ENCODE measurements at regions not wholly inside any gene's neighbourhood (a gene's known extent, or its start where the extent isn't known, plus 50 kb on each side); places are given as distances from the start of the nearest gene placed in this dataset.

DNA sequence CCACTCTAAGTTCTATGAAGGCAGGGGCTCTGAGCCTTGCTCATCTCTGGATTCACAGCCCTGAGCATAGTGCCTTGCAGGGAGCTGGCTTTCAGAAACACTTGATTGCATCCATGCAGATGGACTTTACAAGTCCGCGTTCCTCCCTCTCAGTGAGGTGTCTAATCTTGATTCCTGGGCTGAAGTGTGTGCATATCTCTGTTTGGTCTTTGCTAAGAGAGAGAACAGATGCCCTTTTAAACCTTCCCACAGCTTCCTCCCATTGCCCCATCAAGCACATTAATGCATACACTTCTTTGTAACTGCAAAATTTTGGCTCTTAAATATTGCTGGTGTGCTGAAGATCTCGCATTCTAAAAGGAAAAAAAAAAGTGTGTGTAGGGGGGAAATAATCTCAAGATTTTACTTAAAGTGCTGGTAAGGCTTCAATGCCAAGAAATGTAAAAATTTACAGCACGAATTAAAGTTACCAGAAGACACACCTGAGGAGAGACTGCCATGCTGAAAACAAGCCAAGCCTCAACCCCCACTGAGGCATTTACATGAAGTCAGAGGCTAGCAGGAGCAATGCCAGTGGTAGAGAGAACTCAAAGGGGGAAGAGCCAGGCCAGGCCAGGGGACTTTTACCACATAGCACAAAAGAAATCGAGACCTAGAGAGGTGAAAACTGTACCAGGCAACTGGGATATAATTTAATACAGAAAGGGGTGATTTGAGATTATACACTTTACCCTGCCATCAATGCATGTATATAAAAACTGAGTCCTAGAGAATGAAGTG is 492.1 kb downstream of the SOX6 start:
- ChIA-PET CTCF (interaction anchor here (0.9 kb wide), 1 partner anchor 22 kb away, joined by 3 read pairs; no protein-coding TSS in a partner anchor), POLR2A (no interaction called here)
- no peak for DNase-seq (ENCODE audit: extremely low spot score)
- no peak for TF ChIP-seq CTCF (IDR thresholded peaks at IDR 0.05; ENCODE audit: control extremely low read depth, extremely low read depth, low read depth, missing control alignments)

DNA sequence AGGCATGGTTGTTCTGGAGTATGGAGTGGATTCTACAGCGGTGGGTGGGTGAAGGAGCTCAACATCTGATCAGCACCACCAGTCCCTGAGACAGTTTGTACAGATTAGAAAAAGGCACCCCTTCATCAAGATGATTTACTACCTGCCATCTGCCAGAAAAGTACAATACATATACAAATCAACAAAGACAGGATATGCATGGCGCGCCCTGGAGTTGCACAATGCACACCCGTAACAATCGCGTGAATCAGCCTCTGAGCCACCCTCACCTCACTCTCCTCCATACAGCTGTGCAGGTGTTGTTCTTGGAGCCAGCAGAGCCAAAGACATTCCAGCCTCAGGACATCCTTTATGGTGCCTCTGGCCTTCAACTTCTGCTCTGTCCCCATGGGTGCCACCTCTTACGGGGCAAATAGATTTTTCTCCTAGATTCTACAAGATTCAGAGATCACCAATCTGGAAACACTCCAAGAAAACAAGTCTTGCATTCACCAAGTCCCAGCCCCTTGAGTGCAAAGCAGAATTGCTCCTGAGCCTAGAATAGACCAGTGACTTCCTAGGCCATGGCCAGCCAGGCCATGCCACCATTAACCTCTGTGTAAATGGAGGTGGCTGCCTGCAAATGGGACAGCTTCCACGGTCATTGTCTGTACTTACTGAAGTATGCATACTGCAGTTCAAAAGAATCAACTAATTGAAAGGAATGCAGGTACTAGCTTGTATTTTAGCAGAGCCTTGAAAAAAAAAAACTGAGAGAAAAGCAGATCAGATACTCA is 490.9 kb downstream of the SOX6 start:
- TF ChIP-seq CTCF (IDR thresholded peaks at IDR 0.05; ENCODE audit: control extremely low read depth, extremely low read depth, low read depth, missing control alignments) = no peak
- DNase-seq (ENCODE audit: extremely low spot score) = no peak
- POLR2A ChIA-PET = no interaction called here
- CTCF ChIA-PET = interaction anchor here (0.9 to 1.1 kb wide), 2 partner anchors 16 to 24 kb away, joined by 3 read pairs; no protein-coding TSS in a partner anchor

DNA sequence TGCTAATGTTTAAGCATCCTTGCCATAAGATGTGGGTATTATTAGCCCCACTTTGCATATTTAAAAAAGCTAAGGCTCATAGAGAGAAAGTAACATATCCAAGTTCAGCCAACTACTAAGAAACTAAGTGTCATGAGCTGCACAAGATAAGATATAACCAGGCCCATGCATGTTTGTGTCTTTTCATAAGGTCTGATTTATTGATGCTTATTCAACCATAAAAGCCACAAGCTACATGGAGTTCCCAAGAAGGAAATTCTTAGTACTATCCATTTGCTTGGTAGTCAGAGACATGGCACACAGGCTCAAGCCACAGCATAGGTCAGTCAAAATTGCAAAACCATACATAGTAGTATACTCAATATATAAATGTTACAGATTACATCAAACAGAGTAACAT is 488.5 kb downstream of the SOX6 start:
- CTCF ChIA-PET = no interaction called here
- TF ChIP-seq CTCF (IDR thresholded peaks at IDR 0.05; ENCODE audit: control extremely low read depth, extremely low read depth, low read depth, missing control alignments) = no peak
- no peak for DNase-seq (ENCODE audit: extremely low spot score)
- POLR2A ChIA-PET = no interaction called here

DNA sequence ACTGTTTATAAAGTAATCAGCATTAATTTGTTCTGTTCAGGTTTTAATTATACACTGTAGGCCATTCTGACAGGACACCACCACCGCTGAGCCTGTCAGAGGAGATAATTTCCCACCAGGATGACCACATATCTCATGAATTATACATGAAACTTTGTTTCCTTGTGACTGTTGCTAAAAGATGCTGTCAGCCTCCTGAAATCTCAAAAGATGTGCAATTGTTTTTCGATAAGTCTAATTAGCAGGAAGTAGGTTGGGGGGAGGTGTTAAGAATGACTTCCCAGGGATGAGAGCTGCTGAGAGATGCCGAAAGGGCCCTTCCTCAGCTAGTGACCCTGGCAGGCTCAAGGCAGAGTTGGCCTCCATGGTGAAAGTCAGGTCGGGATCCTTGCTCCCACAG is 485.4 kb downstream of the SOX6 start:
- ChIA-PET CTCF (no interaction called here), POLR2A (no interaction called here)
- DNase-seq (ENCODE audit: extremely low spot score) = no peak
- no peak for TF ChIP-seq CTCF (IDR thresholded peaks at IDR 0.05; ENCODE audit: control extremely low read depth, extremely low read depth, low read depth, missing control alignments)

DNA sequence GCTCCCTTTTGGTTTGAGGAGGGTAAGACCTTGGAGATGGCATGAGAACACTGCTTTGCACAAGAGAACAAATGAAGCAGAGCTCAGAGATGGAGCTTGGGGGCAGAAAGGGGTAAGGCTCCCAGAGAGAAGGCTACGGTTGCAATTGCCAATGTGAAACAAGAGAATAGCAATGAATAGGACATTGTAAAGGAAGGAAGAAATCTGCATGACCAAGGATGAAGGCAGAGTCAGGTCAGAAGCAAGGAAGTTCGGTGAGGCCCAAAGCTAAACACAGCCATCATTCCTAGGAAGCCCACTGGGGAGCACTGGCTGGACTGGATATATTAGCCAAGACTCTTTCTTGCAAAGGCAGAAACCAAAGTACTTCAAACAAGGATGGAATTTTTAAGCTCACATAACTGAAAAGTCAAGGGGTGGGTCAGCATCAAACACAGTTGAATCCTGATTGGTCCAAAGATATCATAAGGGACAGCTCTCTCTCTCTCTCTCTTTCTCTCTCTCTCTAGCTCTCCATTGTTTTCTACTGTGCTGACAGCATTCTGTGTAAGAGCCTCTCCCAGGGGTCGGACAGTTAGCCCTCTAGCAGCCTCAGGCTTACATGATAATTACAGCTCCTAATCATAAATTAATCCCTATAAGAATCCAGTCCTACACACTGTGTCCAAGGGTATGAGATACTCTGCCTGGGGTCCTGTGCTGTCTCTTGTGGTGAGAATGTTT is 484.3 kb downstream of the SOX6 start:
- ChIA-PET POLR2A (no interaction called here), CTCF (interaction anchor here (1.3 kb wide), 1 partner anchor 742 kb away, joined by 3 read pairs; no protein-coding TSS in a partner anchor)
- TF ChIP-seq CTCF (IDR thresholded peaks at IDR 0.05; ENCODE audit: control extremely low read depth, extremely low read depth, low read depth, missing control alignments) = no peak
- DNase-seq (ENCODE audit: extremely low spot score) = no peak

DNA sequence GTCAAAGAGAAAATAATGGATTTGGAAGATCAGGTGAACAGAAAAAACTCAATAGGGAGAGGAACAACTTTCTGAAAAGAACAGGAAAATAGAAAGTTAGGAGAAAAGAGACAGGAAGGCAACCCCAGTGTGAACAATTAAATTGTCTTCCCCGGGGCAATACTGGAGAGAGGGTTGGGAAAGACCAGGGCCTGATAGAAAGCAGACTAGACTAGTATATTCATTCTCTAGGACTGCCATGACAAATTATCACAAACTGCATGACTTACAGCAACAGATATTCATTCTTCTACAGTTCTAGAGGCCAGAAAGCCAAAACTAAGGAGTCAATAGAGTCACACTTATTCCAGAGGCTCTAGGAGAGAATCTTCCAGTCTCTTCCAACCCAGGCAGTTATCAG is 482.8 kb downstream of the SOX6 start:
- TF ChIP-seq CTCF (IDR thresholded peaks at IDR 0.05; ENCODE audit: control extremely low read depth, extremely low read depth, low read depth, missing control alignments) = no peak
- POLR2A ChIA-PET = no interaction called here
- no peak for DNase-seq (ENCODE audit: extremely low spot score)
- CTCF ChIA-PET = no interaction called here
